HCT116 (cell line): ENCODE measurements at regions not wholly inside any gene's neighbourhood (a gene's known extent, or its start where the extent isn't known, plus 50 kb on each side); places are given as distances from the start of the nearest gene placed in this dataset.

ENCODE experiments used
- ATAC-seq: fragments of 200-7000 bp; cut with Tn5 transposase; 2 replicates; pipeline ENCODE4 v1.9.1; 2020; ENCODE audit warnings: mild to moderate bottlenecking, moderate library complexity
- BruUV-seq: library from RNA; stranded (reverse); fragments of 400-500 nt; replicated peaks from 2 replicates; lab custom pipeline; 2021; lab: Mats Ljungman, UMichigan
- CTCF ChIA-PET: fragments of 300-600 bp; sonication (Branson Sonifier 250); formaldehyde crosslinking; loops from one replicate; lab custom pipeline; 2021; ENCODE audit warnings: antibody characterized with exemption; lab: Charles Lee
- POLR2A ChIA-PET: fragments of 300-600, 350-600 bp; sonication (Branson Sonifier 250); formaldehyde crosslinking; loops from one replicate; lab custom pipeline; 2021; ENCODE audit warnings: antibody characterized with exemption; lab: Charles Lee
- RAD21 ChIA-PET, 2 experiments: fragments of 300-600 bp; sonication (Branson Sonifier 250); formaldehyde crosslinking; loops; one replicate each; lab custom pipeline; 2023; ENCODE audit warnings: low total read pairs in 2 of 2; ENCODE audit not compliant: uncharacterized antibody in 2 of 2, unreplicated experiment in 2 of 2, low non-redundant PET in 1 of 2; lab: Charles Lee
- DNase-seq: peaks from one replicate; pipeline ENCODE4 v3.0.0-alpha.2; 2010; ENCODE audit warnings: low read depth, low spot score
- H2AFZ ChIP-seq: fragments of 200-600 bp; shearing (Covaris generic), sonication (generic); 2 replicates; pipeline ENCODE4 v1.6.1; 2017; ENCODE audit warnings: low read depth, mixed run types, mixed read lengths, antibody characterized with exemption, low read length; ENCODE audit not compliant: poor library complexity, severe bottlenecking
- H3K27ac ChIP-seq: 2 replicates; pipeline ENCODE4 v1.5.1; 2012; ENCODE audit warnings: low read depth, low read length
- H3K27me3 ChIP-seq: fragments of 200-600 bp; sonication (generic); 2 replicates; pipeline ENCODE4 v1.6.1; 2016; ENCODE audit warnings: mixed run types, low read length, mixed read lengths; ENCODE audit not compliant: insufficient read depth
- H3K36me3 ChIP-seq, 2 experiments: fragments of 200-500 bp in 1 of 2; fragments of 200-600 bp in 1 of 2; sonication (Bioruptor generic) in 1 of 2; sonication (generic) in 1 of 2; 2 replicates each; pipeline versions ENCODE4 v1.5.1 to v1.6.1; 2014 to 2016; ENCODE audit warnings: low read length in 2 of 2, inconsistent platforms in 1 of 2, mixed read lengths in 1 of 2, mixed run types in 1 of 2; ENCODE audit not compliant: insufficient read depth in 2 of 2, control insufficient read depth in 1 of 2
- H3K4me1 ChIP-seq, 2 experiments: fragments of 200-600 bp in 1 of 2; sonication (generic) in 1 of 2; 2 replicates each; pipeline versions ENCODE4 v1.5.1 to v1.6.1; 2012 to 2017; ENCODE audit warnings: low read length in 2 of 2, inconsistent platforms in 1 of 2, mild to moderate bottlenecking in 1 of 2, mixed read lengths in 1 of 2, mixed run types in 1 of 2, moderate library complexity in 1 of 2; ENCODE audit not compliant: insufficient read depth in 2 of 2, control insufficient read depth in 1 of 2
- H3K4me2 ChIP-seq: fragments of 200-600 bp; sonication (generic); 2 replicates; pipeline ENCODE4 v1.6.1; 2017; ENCODE audit warnings: mixed run types, low read length, mixed read lengths
- H3K4me3 ChIP-seq, 2 experiments: fragments of 200-600 bp in 1 of 2; sonication (generic) in 1 of 2; replicated peaks in 1 of 2; 2 replicates each; pipeline ENCODE4 v1.5.1; 2011 to 2016; ENCODE audit warnings: low read length in 2 of 2, control low read depth in 1 of 2, low read depth in 1 of 2, mild to moderate bottlenecking in 1 of 2, mixed read lengths in 1 of 2, mixed run types in 1 of 2
- H3K79me2 ChIP-seq: fragments of 200-600 bp; sonication (generic); 2 replicates; pipeline ENCODE4 v1.6.1; 2017; ENCODE audit warnings: mild to moderate bottlenecking, mixed run types, low read length, moderate library complexity, mixed read lengths; ENCODE audit not compliant: insufficient read depth
- H3K9ac ChIP-seq: fragments of 200-600 bp; sonication (generic); 2 replicates; pipeline ENCODE4 v1.6.1; 2016; ENCODE audit warnings: low read length, mixed read lengths
- H3K9me2 ChIP-seq: fragments of 200-600 bp; sonication (generic), shearing (Covaris generic); 2 replicates; pipeline ENCODE4 v1.6.1; 2017; ENCODE audit warnings: mixed run types, mild to moderate bottlenecking, moderate library complexity; ENCODE audit not compliant: insufficient read depth
- H3K9me3 ChIP-seq, 2 experiments: fragments of 200-500 bp in 1 of 2; fragments of 200-600 bp in 1 of 2; sonication (Bioruptor generic) in 1 of 2; sonication (generic) in 1 of 2; 2 replicates each; pipeline ENCODE4 v1.6.1; 2014 to 2017; ENCODE audit warnings: low read length in 2 of 2, mixed read lengths in 2 of 2, inconsistent platforms in 1 of 2, low read depth in 1 of 2, mild to moderate bottlenecking in 1 of 2, mixed run types in 1 of 2, moderate library complexity in 1 of 2; ENCODE audit not compliant: control insufficient read depth in 1 of 2, insufficient read depth in 1 of 2
- H4K20me1 ChIP-seq: fragments of 200-600 bp; sonication (generic), shearing (Covaris generic); 2 replicates; pipeline ENCODE4 v1.6.1; 2017; ENCODE audit warnings: mixed run types, mild to moderate bottlenecking, moderate library complexity; ENCODE audit not compliant: insufficient read depth
- ATF3 ChIP-seq: IDR thresholded peaks from 2 replicates; pipeline ENCODE4 v1.6.1; 2012
- CBX3 ChIP-seq: IDR thresholded peaks from 2 replicates; pipeline ENCODE4 v1.6.1; 2012; ENCODE audit warnings: low read depth
- EGR1 ChIP-seq: IDR thresholded peaks from 2 replicates; pipeline ENCODE4 v1.6.1; 2012; ENCODE audit warnings: low read depth
- EZH2phosphoT487 ChIP-seq: fragments of 200-600 bp; IDR thresholded peaks from 2 replicates; pipeline ENCODE4 v1.6.1; 2018; ENCODE audit warnings: antibody characterized with exemption, borderline replicate concordance
- FOSL1 ChIP-seq: IDR thresholded peaks from 2 replicates; pipeline ENCODE4 v1.6.1; 2012; ENCODE audit warnings: low read depth
- JUND ChIP-seq: IDR thresholded peaks from 2 replicates; pipeline ENCODE4 v1.6.1; 2012
- POLR2A ChIP-seq: IDR thresholded peaks from 2 replicates; pipeline ENCODE4 v1.7.0; 2011; ENCODE audit warnings: borderline replicate concordance; ENCODE audit not compliant: insufficient read depth, insufficient read length; ENCODE audit errors: extremely low read depth
- RAD21 ChIP-seq: IDR thresholded peaks from 2 replicates; pipeline ENCODE4 v1.6.1; 2012; ENCODE audit warnings: low read depth, mild to moderate bottlenecking
- REST ChIP-seq: IDR thresholded peaks from 2 replicates; pipeline ENCODE4 v1.6.1; 2012; ENCODE audit warnings: low read depth
- ZNF274 ChIP-seq: fragments of 200-500 bp; sonication (Bioruptor generic); IDR thresholded peaks from 2 replicates; pipeline ENCODE4 v1.6.1; 2014; ENCODE audit warnings: mild to moderate bottlenecking, low read depth, low read length, inconsistent platforms
- intact Hi-C: fragments of 100-400 bp; cut with micrococcal nuclease; formaldehyde crosslinking; loops from 2 replicates; pipeline ENCODE4 v1.10.0; 2022

- TF ChIP-seq REST (no peak), RAD21 (no peak), CBX3 (no peak), EGR1 (no peak), FOSL1 (no peak), ATF3 (no peak), EZH2phosphoT487 (no peak), ZNF274 (no peak), JUND (no peak), POLR2A (no peak)
- ChIA-PET RAD21 (no interaction called here), POLR2A (no interaction called here), CTCF (interaction anchor here (0.7 kb wide), 1 partner anchor 315 kb away, joined by 3 read pairs; no protein-coding TSS in a partner anchor)
- DNase-seq: no peak
- Histone ChIP-seq H3K9ac (no peak overlapping the region), H3K79me2 (no peaks in the 10 kb centered on the region), H3K9me2 (no peaks in the 10 kb centered on the region), H4K20me1 (no peaks in the 10 kb centered on the region), H3K27ac (no peak overlapping the region), H3K4me3 (no peak overlapping the region), H3K4me2 (no peak overlapping the region), H3K27me3 (peaks cover 25% of the 10 kb centered on the region), H2AFZ (no peak overlapping the region), H3K9me3 (no peaks in the 10 kb centered on the region), H3K4me1 (no peaks in the 10 kb centered on the region), H3K36me3 (no peaks in the 10 kb centered on the region)
- BruUV-seq: no TSS peak
- no peak for ATAC-seq
- intact Hi-C loops: no loop called here
Observed at GRCh38 chr10:111821871-111822270, 361.7 kb downstream of the GPAM start.
